ENCODE measurements at regions not wholly inside any gene's neighbourhood (a gene's known extent, or its start where the extent isn't known, plus 50 kb on each side); places are given as distances from the start of the nearest gene placed in this dataset.
A peak's percentile ranks its signal among the peaks of the same experiment; 100 is the strongest.

- Histone ChIP-seq H3K9ac (peak overlapping the region in 8 of 11 experiments; percentile 15 to 66 (median 52); a peak in 11 of 22 replicates), H3K4me2 (peak overlapping the region; percentile 69 to 90 (median 79))
Observed at GRCh38 chr1:234838820-234839219, 228.8 kb upstream of the IRF2BP2 start.

GRCh38 chr1:234838182-234838581 lies 228.2 kb upstream of the IRF2BP2 start:
- H3K27ac ChIP-seq, result peak overlapping the region; percentile 11 to 97 (median 85); a peak in 21 of 22 replicates

More at GRCh38 chr1:234838820-234839219, 228.8 kb upstream of the IRF2BP2 start:
- H3K27ac ChIP-seq, result peak overlapping the region; percentile 11 to 97 (median 85); a peak in 21 of 22 replicates
- peaks cover 79 to 86% (median 83%) of the 10 kb centered on the region in 10 experiments for H3K4me1 ChIP-seq
- peaks cover 0 to 27% (median 20%) of the 10 kb centered on the region in 11 experiments; a peak in 19 of 22 replicates for H3K9me3 ChIP-seq (replicated peaks in 1 of 11)
- no peaks in the 10 kb centered on the region for H4K20me1 ChIP-seq
- TF ChIP-seq Cebpa-rat (IDR thresholded peaks at IDR 0.05), result no peak
- H3K4me3 ChIP-seq, result 0 out of 20 replicates have a peak overlapping the region, but pooled peaks of 1 of the 10 experiments have one; percentile 4
- no peaks in the 10 kb centered on the region for H3K36me3 ChIP-seq
- no peaks in the 10 kb centered on the region for H3K27me3 ChIP-seq

DNA sequence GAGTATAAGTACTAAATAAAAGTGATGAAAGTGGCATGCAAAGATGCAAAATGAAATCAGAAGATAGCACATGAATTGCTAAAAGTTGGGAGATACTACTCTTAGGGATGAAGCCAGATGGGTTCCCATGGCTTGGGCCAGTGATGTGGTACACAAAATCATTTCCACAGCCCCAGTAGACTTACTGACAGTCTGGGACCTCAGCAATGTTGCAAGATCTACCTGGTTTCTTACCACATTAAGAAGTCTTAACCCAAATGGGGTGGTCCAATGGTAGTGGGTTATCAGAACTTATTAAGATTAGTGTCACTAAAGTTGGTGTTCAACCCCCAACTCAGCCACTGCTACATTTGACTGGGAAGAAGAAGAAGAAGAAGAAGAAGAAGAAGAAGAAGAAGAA lies 227.7 kb upstream of the IRF2BP2 start:
- Histone ChIP-seq H3K4me1 (peaks cover 68 to 75% (median 72%) of the 10 kb centered on the region in 10 experiments), H3K9me3 (replicated peaks in 1 of 11) (peaks cover 0 to 32% (median 21%) of the 10 kb centered on the region in 11 experiments; a peak in 19 of 22 replicates), H3K4me2 (peak overlapping the region in 5 of 11 experiments; percentile 8 to 48 (median 32); a peak in 7 of 22 replicates)

More at GRCh38 chr1:234838182-234838581, 228.2 kb upstream of the IRF2BP2 start:
- Histone ChIP-seq H3K4me1 (peaks cover 72 to 79% (median 77%) of the 10 kb centered on the region in 10 experiments), H3K36me3 (no peaks in the 10 kb centered on the region), H3K27me3 (no peaks in the 10 kb centered on the region), H4K20me1 (no peaks in the 10 kb centered on the region), H3K9ac (peak overlapping the region in 9 of 11 experiments; percentile 15 to 66 (median 51); a peak in 13 of 22 replicates), H3K4me2 (peak overlapping the region; percentile 69 to 90 (median 79)), H3K4me3 (peak overlapping the region in 2 of 10 experiments; percentile 4 to 10; a peak in 1 of 20 replicates), H3K9me3 (replicated peaks in 1 of 11) (peaks cover 0 to 32% (median 21%) of the 10 kb centered on the region in 11 experiments; a peak in 19 of 22 replicates)
- TF ChIP-seq Cebpa-rat (IDR thresholded peaks at IDR 0.05), result no peak

GRCh38 chr1:234836776-234837357 lies 226.9 kb upstream of the IRF2BP2 start:
- peak overlapping the region in 8 of 11 experiments; percentile 0 to 48 (median 31); a peak in 12 of 22 replicates for H3K4me2 ChIP-seq
- H3K9ac ChIP-seq, result no peak overlapping the region
- H3K4me1 ChIP-seq, result peaks cover 59 to 66% (median 64%) of the 10 kb centered on the region in 10 experiments
- no peak overlapping the region for H3K4me3 ChIP-seq
- peaks cover 0 to 32% (median 21%) of the 10 kb centered on the region in 11 experiments; a peak in 19 of 22 replicates for H3K9me3 ChIP-seq (replicated peaks in 1 of 11)
- no peaks in the 10 kb centered on the region for H3K27me3 ChIP-seq
- H3K36me3 ChIP-seq, result no peaks in the 10 kb centered on the region
- TF ChIP-seq Cebpa-rat (IDR thresholded peaks at IDR 0.05), result no peak
- no peaks in the 10 kb centered on the region for H4K20me1 ChIP-seq
- peak overlapping the region in 7 of 11 experiments; percentile 10 to 35 (median 21); a peak in 9 of 22 replicates for H3K27ac ChIP-seq

More for the DNA sequence above, 227.7 kb upstream of the IRF2BP2 start:
- no peaks in the 10 kb centered on the region for H4K20me1 ChIP-seq
- H3K27me3 ChIP-seq, result no peaks in the 10 kb centered on the region
- TF ChIP-seq Cebpa-rat (IDR thresholded peaks at IDR 0.05), result no peak
- no peaks in the 10 kb centered on the region for H3K36me3 ChIP-seq
- H3K4me3 ChIP-seq, result no peak overlapping the region
- peak overlapping the region in 3 of 11 experiments; percentile 26 to 43 (median 32); a peak in 4 of 22 replicates for H3K27ac ChIP-seq
- H3K9ac ChIP-seq, result no peak overlapping the region

DNA sequence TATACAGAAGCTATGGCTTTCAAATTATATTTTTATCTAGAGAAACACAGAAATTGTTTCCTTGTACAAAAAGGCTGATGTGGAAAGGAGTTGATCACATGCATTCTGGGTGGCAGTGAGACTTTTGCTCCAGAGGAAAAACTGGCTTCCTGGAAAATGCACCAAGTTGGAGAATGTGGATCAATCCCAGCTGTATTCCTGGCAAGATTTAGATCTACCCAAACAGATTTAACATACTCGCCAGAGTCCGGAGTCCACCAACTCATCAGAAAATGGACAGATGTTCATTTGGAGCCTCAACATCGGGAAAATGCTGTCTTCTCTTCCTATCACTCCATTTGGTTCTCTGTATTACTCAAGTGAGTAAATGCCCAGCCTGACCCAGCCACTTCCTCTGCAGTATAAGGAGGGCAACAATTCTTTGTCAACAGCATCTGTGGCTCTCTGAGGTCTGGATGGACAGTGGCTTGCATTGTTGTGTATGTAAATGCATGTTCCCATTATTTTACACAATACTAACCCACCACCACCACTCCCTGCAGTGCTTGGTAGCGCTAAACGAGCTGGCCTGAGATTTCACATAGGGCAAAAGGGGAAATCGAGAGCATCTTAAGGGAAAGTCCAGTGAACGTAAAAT lies 226.2 kb upstream of the IRF2BP2 start:
- H4K20me1 ChIP-seq, result no peaks in the 10 kb centered on the region
- H3K4me3 ChIP-seq, result no peak overlapping the region
- H3K4me2 ChIP-seq, result peak overlapping the region in 10 of 11 experiments; percentile 0 to 48 (median 31); a peak in 13 of 22 replicates
- H3K27ac ChIP-seq, result peak overlapping the region in 5 of 11 experiments; percentile 7 to 35 (median 10); a peak in 5 of 22 replicates
- peaks cover 0 to 32% (median 20%) of the 10 kb centered on the region in 11 experiments; a peak in 19 of 22 replicates for H3K9me3 ChIP-seq (replicated peaks in 1 of 11)
- TF ChIP-seq Cebpa-rat (IDR thresholded peaks at IDR 0.05), result no peak
- H3K9ac ChIP-seq, result no peak overlapping the region
- no peaks in the 10 kb centered on the region for H3K36me3 ChIP-seq
- H3K4me1 ChIP-seq, result peaks cover 52 to 64% (median 57%) of the 10 kb centered on the region in 10 experiments
- H3K27me3 ChIP-seq, result no peaks in the 10 kb centered on the region

GRCh38 chr1:234835239-234835638 lies 225.3 kb upstream of the IRF2BP2 start:
- H3K9me3 ChIP-seq (replicated peaks in 1 of 11), result peaks cover 0 to 26% (median 11%) of the 10 kb centered on the region in 11 experiments; a peak in 19 of 22 replicates
- no peak for TF ChIP-seq Cebpa-rat (IDR thresholded peaks at IDR 0.05)
- H3K4me2 ChIP-seq, result peak overlapping the region; percentile 5 to 50 (median 32); a peak in 19 of 22 replicates
- no peaks in the 10 kb centered on the region for H4K20me1 ChIP-seq
- 0 out of 22 replicates have a peak overlapping the region, but pooled peaks of 1 of the 11 experiments have one; percentile 11 for H3K27ac ChIP-seq
- no peak overlapping the region for H3K4me3 ChIP-seq
- H3K27me3 ChIP-seq, result no peaks in the 10 kb centered on the region
- H3K9ac ChIP-seq, result no peak overlapping the region
- H3K4me1 ChIP-seq, result peaks cover 46 to 61% (median 54%) of the 10 kb centered on the region in 10 experiments
- no peaks in the 10 kb centered on the region for H3K36me3 ChIP-seq

GRCh38 chr1:234833646-234834045 lies 223.7 kb upstream of the IRF2BP2 start:
- peaks cover 0 to 28% (median 14%) of the 10 kb centered on the region in 11 experiments; a peak in 13 of 22 replicates for H3K9me3 ChIP-seq (replicated peaks in 1 of 11)
- H3K27ac ChIP-seq, result no peak overlapping the region
- TF ChIP-seq Cebpa-rat (IDR thresholded peaks at IDR 0.05), result no peak
- H3K4me1 ChIP-seq, result peaks cover 31 to 48% (median 40%) of the 10 kb centered on the region in 10 experiments
- no peak overlapping the region for H3K4me2 ChIP-seq
- H3K27me3 ChIP-seq, result no peaks in the 10 kb centered on the region
- H3K4me3 ChIP-seq, result no peak overlapping the region
- no peaks in the 10 kb centered on the region for H3K36me3 ChIP-seq
- no peak overlapping the region for H3K9ac ChIP-seq
- H4K20me1 ChIP-seq, result no peaks in the 10 kb centered on the region

GRCh38 chr1:234833118-234833517 lies 223.1 kb upstream of the IRF2BP2 start:
- peaks cover 0 to 31% (median 14%) of the 10 kb centered on the region in 11 experiments; a peak in 13 of 22 replicates for H3K9me3 ChIP-seq (replicated peaks in 1 of 11)
- no peaks in the 10 kb centered on the region for H3K27me3 ChIP-seq
- H3K4me2 ChIP-seq, result no peak overlapping the region
- no peaks in the 10 kb centered on the region for H4K20me1 ChIP-seq
- no peak overlapping the region for H3K4me3 ChIP-seq
- H3K36me3 ChIP-seq, result no peaks in the 10 kb centered on the region
- H3K4me1 ChIP-seq, result peaks cover 26 to 43% (median 35%) of the 10 kb centered on the region in 10 experiments
- TF ChIP-seq Cebpa-rat (IDR thresholded peaks at IDR 0.05), result no peak
- no peak overlapping the region for H3K27ac ChIP-seq
- H3K9ac ChIP-seq, result no peak overlapping the region
